Amniotic epithelial cell (primary cell): ENCODE measurements at regions not wholly inside any gene's neighbourhood (a gene's known extent, or its start where the extent isn't known, plus 50 kb on each side); places are given as distances from the start of the nearest gene placed in this dataset.
"Not testable (repeated sequence)": the region's sequence is repeated elsewhere in the genome, so short reads cannot be mapped to it uniquely, and the experiment has no call there.

Experiments
- DNase-seq: peaks from one replicate; pipeline ENCODE4 v3.0.0-alpha.2; 2010; ENCODE audit warnings: low read depth

- no peak for DNase-seq
Measured at GRCh38 chr7:32762925-32763293, 128.7 kb downstream of the KBTBD2 start.

GRCh38 chr7:32762206-32762924 is 129.2 kb downstream of the KBTBD2 start:
- not testable (repeated sequence) for DNase-seq

- no peak for DNase-seq
Measured at GRCh38 chr7:32761451-32762205, 129.9 kb downstream of the KBTBD2 start.

- not testable (repeated sequence) for DNase-seq
Measured at GRCh38 chr7:32760755-32761154, 130.8 kb downstream of the KBTBD2 start.

GRCh38 chr7:32759859-32760258 is 131.7 kb downstream of the KBTBD2 start:
- not testable (repeated sequence) for DNase-seq

- DNase-seq: not testable (repeated sequence)
Measured at GRCh38 chr7:32753872-32754271, 137.7 kb downstream of the KBTBD2 start.

- not testable (repeated sequence) for DNase-seq
Measured at GRCh38 chr7:32748337-32748736, 143.2 kb downstream of the KBTBD2 start.

- not testable (repeated sequence) for DNase-seq
Measured at GRCh38 chr7:32747443-32748148, 144.0 kb downstream of the KBTBD2 start.

GRCh38 chr7:32741853-32742476 is 149.6 kb downstream of the KBTBD2 start:
- DNase-seq: not testable (repeated sequence)

GRCh38 chr7:32739749-32740148 is 151.8 kb downstream of the KBTBD2 start:
- DNase-seq: not testable (repeated sequence)

- not testable (repeated sequence) for DNase-seq
Measured at GRCh38 chr7:32738390-32738789, 153.2 kb downstream of the KBTBD2 start.

GRCh38 chr7:32732767-32733166 is 158.8 kb downstream of the KBTBD2 start:
- DNase-seq: not testable (repeated sequence)

GRCh38 chr7:32729335-32729675 is 162.3 kb downstream of the KBTBD2 start:
- DNase-seq: peak; percentile 3

- DNase-seq: peak; percentile 58
Measured at GRCh38 chr7:32728412-32729334, 162.9 kb downstream of the KBTBD2 start.

- peak; percentile 21 for DNase-seq
Measured at GRCh38 chr7:32727483-32728411, 163.8 kb downstream of the KBTBD2 start.

GRCh38 chr7:32722837-32723236 is 168.7 kb downstream of the KBTBD2 start:
- DNase-seq: not testable (repeated sequence)

- DNase-seq: no peak
Measured at GRCh38 chr7:32694182-32694581, 197.4 kb downstream of the KBTBD2 start.

- peak; percentile 54 for DNase-seq
Measured at GRCh38 chr7:32691965-32692815, 196.9 kb downstream of the AVL9 start.

GRCh38 chr7:32688092-32688491 is 192.8 kb downstream of the AVL9 start:
- not testable (repeated sequence) for DNase-seq
